H9 (cell line): ENCODE measurements at regions not wholly inside any gene's neighbourhood (a gene's known extent, or its start where the extent isn't known, plus 50 kb on each side); places are given as distances from the start of the nearest gene placed in this dataset.

ENCODE experiments used
- DNase-seq: peaks from one replicate; pipeline ENCODE4 v3.0.0-alpha.2; 2017
- H2AFZ ChIP-seq: one replicate; pipeline ENCODE4 v1.6.1; 2013; ENCODE audit warnings: mild to moderate bottlenecking, low read length, control low read depth, moderate library complexity
- H2AK5ac ChIP-seq: 2 replicates; pipeline ENCODE4 v1.6.1; 2013; ENCODE audit warnings: low read length, control low read depth, mixed read lengths; ENCODE audit not compliant: insufficient read length
- H2BK120ac ChIP-seq: one replicate; pipeline ENCODE4 v1.6.1; 2013; ENCODE audit warnings: low read depth, mild to moderate bottlenecking, low read length, control low read depth, inconsistent platforms; ENCODE audit not compliant: poor library complexity, severe bottlenecking
- H2BK12ac ChIP-seq: 2 replicates; pipeline ENCODE4 v1.6.1; 2013; ENCODE audit warnings: low read length, control low read depth, mixed read lengths, low read depth; ENCODE audit not compliant: insufficient read length
- H2BK15ac ChIP-seq: 2 replicates; pipeline ENCODE4 v1.6.1; 2013; ENCODE audit warnings: low read depth, low read length, control low read depth
- H2BK20ac ChIP-seq: one replicate; pipeline ENCODE4 v1.6.1; 2013; ENCODE audit warnings: low read depth, mild to moderate bottlenecking, low read length, control low read depth, inconsistent platforms; ENCODE audit not compliant: poor library complexity, severe bottlenecking
- H2BK5ac ChIP-seq: 2 replicates; pipeline ENCODE4 v1.6.1; 2013; ENCODE audit warnings: low read length, control low read depth, mixed read lengths; ENCODE audit not compliant: insufficient read length
- H3K14ac ChIP-seq: 2 replicates; pipeline ENCODE4 v1.6.1; 2013; ENCODE audit warnings: low read length, control low read depth; ENCODE audit not compliant: insufficient read depth
- H3K18ac ChIP-seq: 2 replicates; pipeline ENCODE4 v1.6.1; 2013; ENCODE audit warnings: low read depth, mild to moderate bottlenecking, mixed read lengths, low read length, control low read depth; ENCODE audit not compliant: insufficient read length
- H3K23ac ChIP-seq: 2 replicates; pipeline ENCODE4 v1.6.1; 2013; ENCODE audit warnings: low read length, control low read depth, mixed read lengths, low read depth; ENCODE audit not compliant: insufficient read length
- H3K23me2 ChIP-seq: 2 replicates; pipeline ENCODE4 v1.6.1; 2013; ENCODE audit warnings: low read depth, mild to moderate bottlenecking, mixed read lengths, low read length, control low read depth; ENCODE audit not compliant: insufficient read length, poor library complexity, severe bottlenecking
- H3K27ac ChIP-seq: 2 replicates; pipeline ENCODE4 v1.5.1; 2013; ENCODE audit warnings: low read length, control low read depth, mixed read lengths, low read depth; ENCODE audit not compliant: insufficient read length
- H3K27me3 ChIP-seq: 2 replicates; pipeline ENCODE4 v1.6.1; 2013; ENCODE audit warnings: low read length, control low read depth, inconsistent platforms; ENCODE audit not compliant: insufficient read depth
- H3K4ac ChIP-seq: 2 replicates; pipeline ENCODE4 v1.6.1; 2013; ENCODE audit warnings: low read depth, mild to moderate bottlenecking, control low read depth, inconsistent platforms, low read length, moderate library complexity
- H3K4me1 ChIP-seq: 2 replicates; pipeline ENCODE4 v1.6.1; 2013; ENCODE audit warnings: low read length, control low read depth, inconsistent platforms; ENCODE audit not compliant: insufficient read depth
- H3K4me2 ChIP-seq: 2 replicates; pipeline ENCODE4 v1.6.1; 2013; ENCODE audit warnings: low read length, control low read depth, mixed read lengths; ENCODE audit not compliant: insufficient read length, insufficient read depth
- H3K56ac ChIP-seq: 2 replicates; pipeline ENCODE4 v1.6.1; 2013; ENCODE audit warnings: low read depth, mild to moderate bottlenecking, mixed read lengths, low read length, control low read depth; ENCODE audit not compliant: insufficient read length
- H3K79me1 ChIP-seq: 2 replicates; pipeline ENCODE4 v1.6.1; 2013; ENCODE audit warnings: low read depth, mild to moderate bottlenecking, moderate library complexity, low read length, control low read depth, inconsistent platforms; ENCODE audit not compliant: insufficient read depth, poor library complexity, severe bottlenecking
- H3K79me2 ChIP-seq: 2 replicates; pipeline ENCODE4 v1.6.1; 2013; ENCODE audit warnings: low read length, control low read depth, inconsistent platforms; ENCODE audit not compliant: insufficient read depth
- H3K9ac ChIP-seq: 2 replicates; pipeline ENCODE4 v1.6.1; 2013; ENCODE audit warnings: low read length, control low read depth, mixed read lengths; ENCODE audit not compliant: insufficient read length; ENCODE audit errors: extremely low read depth
- H3K9me3 ChIP-seq: one replicate; pipeline ENCODE4 v1.6.1; 2013; ENCODE audit warnings: low read depth, low read length, inconsistent platforms; ENCODE audit not compliant: control insufficient read depth
- H3T11ph ChIP-seq: one replicate; pipeline ENCODE4 v1.6.1; 2013; ENCODE audit warnings: mild to moderate bottlenecking, low read length, control low read depth, inconsistent platforms
- H4K20me1 ChIP-seq: one replicate; pipeline ENCODE4 v1.6.1; 2013; ENCODE audit not compliant: control insufficient read depth, insufficient read length, insufficient read depth
- H4K5ac ChIP-seq: 2 replicates; pipeline ENCODE4 v1.6.1; 2013; ENCODE audit warnings: low read depth, mild to moderate bottlenecking, mixed read lengths, low read length, control low read depth; ENCODE audit not compliant: insufficient read length
- H4K8ac ChIP-seq: replicated peaks from 2 replicates; pipeline ENCODE4 v1.6.1; 2013; ENCODE audit warnings: low read length, control low read depth, mixed read lengths, low read depth; ENCODE audit not compliant: insufficient read length
- H4K91ac ChIP-seq: 2 replicates; pipeline ENCODE4 v1.6.1; 2013; ENCODE audit warnings: low read depth, mild to moderate bottlenecking, moderate library complexity, mixed read lengths, low read length, control low read depth; ENCODE audit not compliant: insufficient read length
- H3K27ac Mint-ChIP-seq, 3 experiments: 2 replicates in 2 of 3; 3 replicates in 1 of 3; pipeline ENCODE4 v1.8.0; 2020 to 2021; ENCODE audit warnings: mixed read lengths in 3 of 3, mild to moderate bottlenecking in 1 of 3, moderate library complexity in 1 of 3
- H3K27me3 Mint-ChIP-seq: 2 replicates; pipeline ENCODE4 v1.8.0; 2021; ENCODE audit warnings: low read depth, mild to moderate bottlenecking, moderate library complexity, mixed read lengths
- H3K36me3 Mint-ChIP-seq, 3 experiments: 2 replicates in 2 of 3; 3 replicates in 1 of 3; pipeline ENCODE4 v1.8.0; 2020 to 2021; ENCODE audit warnings: low read depth in 3 of 3, mixed read lengths in 3 of 3; ENCODE audit not compliant: insufficient read depth in 1 of 3
- H3K4me1 Mint-ChIP-seq, 2 experiments: 2 replicates each; pipeline ENCODE4 v1.8.0; 2020; ENCODE audit warnings: mixed read lengths in 2 of 2
- H3K4me3 Mint-ChIP-seq, 2 experiments: 2 replicates in 1 of 2; 3 replicates in 1 of 2; pipeline ENCODE4 v1.8.0; 2020 to 2021; ENCODE audit warnings: mild to moderate bottlenecking in 2 of 2, mixed read lengths in 2 of 2, moderate library complexity in 1 of 2
- H3K9me3 Mint-ChIP-seq, 2 experiments: 2 replicates in 1 of 2; 3 replicates in 1 of 2; pipeline ENCODE4 v1.8.0; 2020; ENCODE audit warnings: mild to moderate bottlenecking in 2 of 2, mixed read lengths in 2 of 2, moderate library complexity in 1 of 2
- WGBS: extraction: QIAGEN DNeasy Blood & Tissue Kit; methylation state at CpG from one replicate; pipeline ENCODE4 v1.1.7; 2013; ENCODE audit warnings: missing lambda C conversion rate, low lambda C conversion rate, mixed read lengths; ENCODE audit not compliant: insufficient read length; ENCODE audit errors: extremely low coverage; 5-methylcytosine and 5-hydroxymethylcytosine counted together
- TF ChIP-seq, protein P1 (sequence below): fragments of 200-600 bp; sonication (generic); conservative IDR thresholded peaks from 3 replicates; pipeline ENCODE4 v1.8.0; 2021; ENCODE audit warnings: antibody characterized with exemption, mild to moderate bottlenecking

DNA sequence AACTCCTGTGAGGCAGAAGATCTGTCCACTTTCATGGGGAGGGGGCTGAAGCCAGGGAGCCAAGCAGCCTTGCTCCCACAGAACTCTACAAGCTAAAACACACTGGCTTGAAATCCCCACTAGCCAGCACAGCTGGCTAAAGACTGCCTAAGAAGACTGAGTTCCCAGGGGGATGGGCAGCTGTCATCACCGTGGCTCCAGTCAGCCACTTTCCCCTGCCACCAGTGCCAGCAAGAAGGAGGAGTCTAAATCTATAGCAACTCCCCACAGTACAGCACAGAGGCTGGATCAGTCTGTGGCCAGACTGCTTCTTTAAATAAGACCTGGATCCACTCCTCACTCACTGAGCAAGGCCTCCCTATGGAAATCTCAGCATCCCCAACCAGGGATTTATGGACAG, 308.6 kb downstream of the FAM47B start:
- Histone ChIP-seq H3K79me1 (no peaks in the 10 kb centered on the region), H3K23ac (no peak overlapping the region)

More for the DNA sequence above, 308.6 kb downstream of the FAM47B start:
- Histone ChIP-seq H3T11ph (no peak overlapping the region), H2BK20ac (no peak overlapping the region), H3K4me2 (no peak overlapping the region), H3K9ac (no peak overlapping the region), H2BK12ac (no peak overlapping the region), H3K18ac (no peak overlapping the region), H2BK120ac (no peak overlapping the region), H3K56ac (no peak overlapping the region), H3K27ac (no peak overlapping the region), H3K4ac (no peak overlapping the region), H2AFZ (no peak overlapping the region), H4K8ac (no peak overlapping the region), H3K14ac (no peak overlapping the region), H3K23me2 (no peaks in the 10 kb centered on the region), H4K20me1 (no peaks in the 10 kb centered on the region), H3K4me1 (no peaks in the 10 kb centered on the region), H3K9me3 (no peaks in the 10 kb centered on the region), H2BK15ac (no peak overlapping the region), H4K5ac (no peak overlapping the region), H3K79me2 (no peaks in the 10 kb centered on the region), H2AK5ac (no peak overlapping the region), H3K27me3 (no peaks in the 10 kb centered on the region), H2BK5ac (no peak overlapping the region), H4K91ac (no peak overlapping the region)
- TF ChIP-seq, protein P1, sequence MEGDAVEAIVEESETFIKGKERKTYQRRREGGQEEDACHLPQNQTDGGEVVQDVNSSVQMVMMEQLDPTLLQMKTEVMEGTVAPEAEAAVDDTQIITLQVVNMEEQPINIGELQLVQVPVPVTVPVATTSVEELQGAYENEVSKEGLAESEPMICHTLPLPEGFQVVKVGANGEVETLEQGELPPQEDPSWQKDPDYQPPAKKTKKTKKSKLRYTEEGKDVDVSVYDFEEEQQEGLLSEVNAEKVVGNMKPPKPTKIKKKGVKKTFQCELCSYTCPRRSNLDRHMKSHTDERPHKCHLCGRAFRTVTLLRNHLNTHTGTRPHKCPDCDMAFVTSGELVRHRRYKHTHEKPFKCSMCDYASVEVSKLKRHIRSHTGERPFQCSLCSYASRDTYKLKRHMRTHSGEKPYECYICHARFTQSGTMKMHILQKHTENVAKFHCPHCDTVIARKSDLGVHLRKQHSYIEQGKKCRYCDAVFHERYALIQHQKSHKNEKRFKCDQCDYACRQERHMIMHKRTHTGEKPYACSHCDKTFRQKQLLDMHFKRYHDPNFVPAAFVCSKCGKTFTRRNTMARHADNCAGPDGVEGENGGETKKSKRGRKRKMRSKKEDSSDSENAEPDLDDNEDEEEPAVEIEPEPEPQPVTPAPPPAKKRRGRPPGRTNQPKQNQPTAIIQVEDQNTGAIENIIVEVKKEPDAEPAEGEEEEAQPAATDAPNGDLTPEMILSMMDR = no peak
- DNase-seq = no peak
- Mint-ChIP-seq H3K27ac (no peak overlapping the region), H3K36me3 (no peaks in the 10 kb centered on the region; a peak in 1 of 7 replicates), H3K9me3 (peaks cover 68 to 69% of the 10 kb centered on the region in 2 experiments), H3K4me3 (no peak overlapping the region), H3K4me1 (no peaks in the 10 kb centered on the region), H3K27me3 (no peaks in the 10 kb centered on the region)
- no CpG with 5 or more reads among the region's 1 CpG for WGBS
